H1 (cell line): ENCODE measurements at regions not wholly inside any gene's neighbourhood (a gene's known extent, or its start where the extent isn't known, plus 50 kb on each side); places are given as distances from the start of the nearest gene placed in this dataset.

Source experiments
- CBX8 ChIP-seq: fragments of 300-800, 300-1000 bp; sonication (generic); IDR thresholded peaks from 2 replicates; pipeline ENCODE4 v1.7.1; 2016; ENCODE audit warnings: low read depth, low read length, borderline replicate concordance
- CEBPB ChIP-seq: IDR thresholded peaks from 2 replicates; pipeline ENCODE4 v1.6.1; 2012; ENCODE audit warnings: low read depth, low read length
- CHD2 ChIP-seq: IDR thresholded peaks from 2 replicates; pipeline ENCODE4 v1.6.1; 2012; ENCODE audit warnings: low read length, improper control_type of control experiment
- CHD7 ChIP-seq: fragments of 300-600 bp; sonication (generic); IDR thresholded peaks from 2 replicates; pipeline ENCODE4 v1.7.1; 2012; ENCODE audit warnings: low read length, moderate library complexity, mild to moderate bottlenecking, inconsistent platforms; ENCODE audit not compliant: insufficient replicate concordance
- EZH2 ChIP-seq: fragments of 200-600 bp; sonication (generic); IDR thresholded peaks from 2 replicates; pipeline ENCODE4 v1.7.1; 2012; ENCODE audit warnings: low read depth, mild to moderate bottlenecking, moderate library complexity, low read length, inconsistent platforms; ENCODE audit not compliant: severe bottlenecking
- GABPA ChIP-seq: IDR thresholded peaks from 2 replicates; pipeline ENCODE4 v1.6.1; 2011; ENCODE audit warnings: mild to moderate bottlenecking, low read length, moderate library complexity, borderline replicate concordance; ENCODE audit not compliant: insufficient read depth
- NRF1 ChIP-seq: IDR thresholded peaks from 2 replicates; pipeline ENCODE4 v1.6.1; 2011; ENCODE audit warnings: mild to moderate bottlenecking, low read depth, low read length, improper control_type of control experiment
- SAP30 ChIP-seq: fragments of 300-600 bp; sonication (generic); IDR thresholded peaks from 2 replicates; pipeline ENCODE4 v1.7.1; 2012; ENCODE audit warnings: low read length, moderate library complexity, mild to moderate bottlenecking, inconsistent platforms; ENCODE audit not compliant: insufficient read depth, insufficient replicate concordance
- SUZ12 ChIP-seq: fragments of 200-600 bp; sonication (generic); IDR thresholded peaks from 2 replicates; pipeline ENCODE4 v1.6.1; 2012; ENCODE audit warnings: mild to moderate bottlenecking, inconsistent platforms, low read length, moderate library complexity, mixed read lengths
- TAF7 ChIP-seq: optimal IDR thresholded peaks from 2 replicates; pipeline ENCODE3; 2011; ENCODE audit warnings: low read depth, mild to moderate bottlenecking, inconsistent platforms, low read length, moderate library complexity, borderline replicate concordance
- TBP ChIP-seq: IDR thresholded peaks from 2 replicates; pipeline ENCODE4 v1.6.1; 2011; ENCODE audit warnings: low read depth, low read length, improper control_type of control experiment

GRCh38 chr2:139876964-139877363 is 1096.8 kb upstream of the NXPH2 start (continued):
- TF ChIP-seq CHD7: no peak
- TF ChIP-seq CHD2: no peak
- no peak for TF ChIP-seq TBP
- no peak for TF ChIP-seq EZH2
- no peak for TF ChIP-seq TAF7
- no peak for TF ChIP-seq NRF1
- no peak for TF ChIP-seq GABPA
- no peak for TF ChIP-seq CBX8
- TF ChIP-seq CEBPB: no peak
- no peak for TF ChIP-seq SAP30
- TF ChIP-seq SUZ12: no peak
- TF ChIP-seq, all 59 proteins: peak for 0
